GM21529 (cell line): ENCODE measurements at regions not wholly inside any gene's neighbourhood (a gene's known extent, or its start where the extent isn't known, plus 50 kb on each side); places are given as distances from the start of the nearest gene placed in this dataset.
A peak's percentile ranks its signal among the peaks of the same experiment; 100 is the strongest.
"Not testable (repeated sequence)": the region's sequence is repeated elsewhere in the genome, so short reads cannot be mapped to it uniquely, and the experiment has no call there.

Experiments used
- ATAC-seq: cut with Tn5 transposase; IDR thresholded peaks from one replicate; pipeline ENCODE4 v1.9.1; 2021; ENCODE audit not compliant: unreplicated experiment

- ATAC-seq = no peak
Observed at GRCh38 chr12:124129132-124129531, 156.1 kb downstream of the ZNF664 start.

GRCh38 chr12:124130691-124131591 is 157.9 kb downstream of the ZNF664 start:
- ATAC-seq = peak; percentile 84

GRCh38 chr12:124131659-124132058 is 158.6 kb downstream of the ZNF664 start:
- no peak for ATAC-seq

- no peak for ATAC-seq
Observed at GRCh38 chr12:124132530-124132929, 159.5 kb downstream of the ZNF664 start.

- no peak for ATAC-seq
Observed at GRCh38 chr12:124136796-124137195, 158.1 kb upstream of the RFLNA start.

GRCh38 chr12:124140944-124141486 is 153.9 kb upstream of the RFLNA start:
- ATAC-seq = no peak

- not testable (repeated sequence) for ATAC-seq
Observed at GRCh38 chr12:124141611-124142010, 153.3 kb upstream of the RFLNA start.

- ATAC-seq = no peak
Observed at GRCh38 chr12:124142395-124143035, 152.4 kb upstream of the RFLNA start.

- no peak for ATAC-seq
Observed at GRCh38 chr12:124143726-124144125, 151.2 kb upstream of the RFLNA start.

GRCh38 chr12:124144531-124145194 is 150.2 kb upstream of the RFLNA start:
- ATAC-seq = no peak

- ATAC-seq = no peak
Observed at GRCh38 chr12:124147027-124147426, 147.9 kb upstream of the RFLNA start.

GRCh38 chr12:124147575-124147974 is 147.3 kb upstream of the RFLNA start:
- peak; percentile 85 for ATAC-seq

- ATAC-seq = no peak
Observed at GRCh38 chr12:124148481-124149273, 146.2 kb upstream of the RFLNA start.

- ATAC-seq = no peak
Observed at GRCh38 chr12:124149287-124149686, 145.6 kb upstream of the RFLNA start.

- no peak for ATAC-seq
Observed at GRCh38 chr12:124150168-124150567, 144.7 kb upstream of the RFLNA start.

GRCh38 chr12:124151583-124151982 is 143.3 kb upstream of the RFLNA start:
- ATAC-seq = no peak

GRCh38 chr12:124152731-124153130 is 142.2 kb upstream of the RFLNA start:
- ATAC-seq = no peak

GRCh38 chr12:124153392-124153791 is 141.5 kb upstream of the RFLNA start:
- ATAC-seq = no peak

GRCh38 chr12:124157406-124157805 is 137.5 kb upstream of the RFLNA start:
- ATAC-seq = no peak

GRCh38 chr12:124159655-124160054 is 135.2 kb upstream of the RFLNA start:
- ATAC-seq = no peak
